ENCODE measurements at regions not wholly inside any gene's neighbourhood (a gene's known extent, or its start where the extent isn't known, plus 50 kb on each side); places are given as distances from the start of the nearest gene placed in this dataset.

GRCh38 chr2:128491692-128492244 is 173.1 kb upstream of the HS6ST1 start:
- no peak for TF ChIP-seq ZNF274 (IDR thresholded peaks at IDR 0.05; ENCODE audit: low read depth, low read length)
- no peak overlapping the region for H3K4me3 ChIP-seq (ENCODE audit: low read length)

- H3K4me3 ChIP-seq (ENCODE audit: low read length), result no peak overlapping the region
- no peak for TF ChIP-seq ZNF274 (IDR thresholded peaks at IDR 0.05; ENCODE audit: low read depth, low read length)
Observed at GRCh38 chr2:128492966-128493811, 174.5 kb upstream of the HS6ST1 start.

- no peak for TF ChIP-seq ZNF274 (IDR thresholded peaks at IDR 0.05; ENCODE audit: low read depth, low read length)
- H3K4me3 ChIP-seq (ENCODE audit: low read length), result no peak overlapping the region
Observed at GRCh38 chr2:128493880-128494279, 175.2 kb upstream of the HS6ST1 start.

- no peak for TF ChIP-seq ZNF274 (IDR thresholded peaks at IDR 0.05; ENCODE audit: low read depth, low read length)
- no peak overlapping the region for H3K4me3 ChIP-seq (ENCODE audit: low read length)
Observed at GRCh38 chr2:128494307-128494639, 175.6 kb upstream of the HS6ST1 start.

- no peak for TF ChIP-seq ZNF274 (IDR thresholded peaks at IDR 0.05; ENCODE audit: low read depth, low read length)
- no peak overlapping the region for H3K4me3 ChIP-seq (ENCODE audit: low read length)
Observed at GRCh38 chr2:128494640-128495321, 176.1 kb upstream of the HS6ST1 start.

- TF ChIP-seq ZNF274 (IDR thresholded peaks at IDR 0.05; ENCODE audit: low read depth, low read length), result no peak
- H3K4me3 ChIP-seq (ENCODE audit: low read length), result no peak overlapping the region
Observed at GRCh38 chr2:128495996-128496547, 177.4 kb upstream of the HS6ST1 start.

- TF ChIP-seq ZNF274 (IDR thresholded peaks at IDR 0.05; ENCODE audit: low read depth, low read length), result no peak
- H3K4me3 ChIP-seq (ENCODE audit: low read length), result no peak overlapping the region
Observed at GRCh38 chr2:128496700-128497099, 178.0 kb upstream of the HS6ST1 start.

GRCh38 chr2:128497461-128497860 is 178.8 kb upstream of the HS6ST1 start:
- no peak for TF ChIP-seq ZNF274 (IDR thresholded peaks at IDR 0.05; ENCODE audit: low read depth, low read length)
- no peak overlapping the region for H3K4me3 ChIP-seq (ENCODE audit: low read length)

GRCh38 chr2:128498086-128498485 is 179.4 kb upstream of the HS6ST1 start:
- H3K4me3 ChIP-seq (ENCODE audit: low read length), result no peak overlapping the region
- no peak for TF ChIP-seq ZNF274 (IDR thresholded peaks at IDR 0.05; ENCODE audit: low read depth, low read length)

GRCh38 chr2:128498589-128498988 is 179.9 kb upstream of the HS6ST1 start:
- no peak overlapping the region for H3K4me3 ChIP-seq (ENCODE audit: low read length)
- TF ChIP-seq ZNF274 (IDR thresholded peaks at IDR 0.05; ENCODE audit: low read depth, low read length), result no peak

- H3K4me3 ChIP-seq (ENCODE audit: low read length), result no peak overlapping the region
- TF ChIP-seq ZNF274 (IDR thresholded peaks at IDR 0.05; ENCODE audit: low read depth, low read length), result no peak
Observed at GRCh38 chr2:128499367-128500137, 180.9 kb upstream of the HS6ST1 start.

GRCh38 chr2:128500138-128500800 is 181.6 kb upstream of the HS6ST1 start:
- H3K4me3 ChIP-seq (ENCODE audit: low read length), result no peak overlapping the region
- no peak for TF ChIP-seq ZNF274 (IDR thresholded peaks at IDR 0.05; ENCODE audit: low read depth, low read length)

- no peak overlapping the region for H3K4me3 ChIP-seq (ENCODE audit: low read length)
- no peak for TF ChIP-seq ZNF274 (IDR thresholded peaks at IDR 0.05; ENCODE audit: low read depth, low read length)
Observed at GRCh38 chr2:128501006-128501690, 182.5 kb upstream of the HS6ST1 start.

All from GM08714 (cell line).